ENCODE measurements at regions not wholly inside any gene's neighbourhood (a gene's known extent, or its start where the extent isn't known, plus 50 kb on each side); places are given as distances from the start of the nearest gene placed in this dataset.

GRCh38 chr7:135853008-135853407 lies 104.4 kb upstream of the FAM180A start:
- intact Hi-C loops (cut with DNase I; ENCODE audit: low total_unique reads): no loop called here
- Histone ChIP-seq H3K9me3 (no peaks in the 10 kb centered on the region), H3K4me3 (no peak overlapping the region), H3K27ac (no peak overlapping the region), H3K27me3 (no peaks in the 10 kb centered on the region), H3K4me1 (no peaks in the 10 kb centered on the region), H3K36me3 (no peaks in the 10 kb centered on the region)
- TF ChIP-seq CTCF (IDR thresholded peaks at IDR 0.05): no peak
- no peak for TF ChIP-seq POLR2A (IDR thresholded peaks at IDR 0.05)
- no peak for DNase-seq

GRCh38 chr7:135847242-135847641 lies 98.6 kb upstream of the FAM180A start:
- TF ChIP-seq CTCF (IDR thresholded peaks at IDR 0.05) (no peak), POLR2A (IDR thresholded peaks at IDR 0.05) (no peak)
- no peak overlapping the region for H3K4me3 ChIP-seq
- H3K27me3 ChIP-seq: no peaks in the 10 kb centered on the region
- no peaks in the 10 kb centered on the region for H3K9me3 ChIP-seq
- no peaks in the 10 kb centered on the region for H3K4me1 ChIP-seq
- intact Hi-C loops (cut with DNase I; ENCODE audit: low total_unique reads): no loop called here
- no peak for DNase-seq
- no peak overlapping the region for H3K27ac ChIP-seq
- H3K36me3 ChIP-seq: no peaks in the 10 kb centered on the region

DNA sequence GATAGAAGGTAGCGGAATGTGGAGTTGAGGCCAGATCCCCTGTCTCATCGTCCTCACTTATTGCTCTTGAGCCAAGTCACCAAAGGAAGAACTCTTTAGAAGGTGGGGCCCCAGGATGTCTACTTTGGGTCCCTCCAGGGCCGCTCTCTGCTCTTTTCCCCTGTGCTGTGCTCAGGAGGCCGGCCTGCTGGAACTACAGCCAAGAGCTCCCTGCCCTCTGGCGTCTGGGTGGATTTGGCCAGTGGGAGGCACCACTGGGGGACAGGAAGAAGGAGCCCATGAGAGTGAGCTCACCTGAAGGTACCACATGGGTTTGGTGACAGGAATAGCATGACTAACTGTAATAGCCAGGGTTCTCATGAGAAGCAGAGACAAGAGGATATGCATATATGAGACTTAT lies 97.7 kb upstream of the FAM180A start:
- H3K27ac ChIP-seq: no peak overlapping the region
- no peak overlapping the region for H3K4me3 ChIP-seq
- intact Hi-C loops (cut with DNase I; ENCODE audit: low total_unique reads): no loop called here
- TF ChIP-seq POLR2A (IDR thresholded peaks at IDR 0.05) (no peak), CTCF (IDR thresholded peaks at IDR 0.05) (no peak)
- no peaks in the 10 kb centered on the region for H3K36me3 ChIP-seq
- no peaks in the 10 kb centered on the region for H3K9me3 ChIP-seq
- DNase-seq: no peak
- H3K4me1 ChIP-seq: no peaks in the 10 kb centered on the region
- no peaks in the 10 kb centered on the region for H3K27me3 ChIP-seq

- no peak for DNase-seq
- Histone ChIP-seq H3K27me3 (no peaks in the 10 kb centered on the region), H3K4me3 (no peak overlapping the region), H3K36me3 (no peaks in the 10 kb centered on the region), H3K9me3 (no peaks in the 10 kb centered on the region), H3K4me1 (no peaks in the 10 kb centered on the region), H3K27ac (no peak overlapping the region)
- TF ChIP-seq CTCF (IDR thresholded peaks at IDR 0.05) (no peak), POLR2A (IDR thresholded peaks at IDR 0.05) (no peak)
- intact Hi-C loops (cut with DNase I; ENCODE audit: low total_unique reads): no loop called here
Measured at GRCh38 chr7:135845415-135846075, 96.9 kb upstream of the FAM180A start.

DNA sequence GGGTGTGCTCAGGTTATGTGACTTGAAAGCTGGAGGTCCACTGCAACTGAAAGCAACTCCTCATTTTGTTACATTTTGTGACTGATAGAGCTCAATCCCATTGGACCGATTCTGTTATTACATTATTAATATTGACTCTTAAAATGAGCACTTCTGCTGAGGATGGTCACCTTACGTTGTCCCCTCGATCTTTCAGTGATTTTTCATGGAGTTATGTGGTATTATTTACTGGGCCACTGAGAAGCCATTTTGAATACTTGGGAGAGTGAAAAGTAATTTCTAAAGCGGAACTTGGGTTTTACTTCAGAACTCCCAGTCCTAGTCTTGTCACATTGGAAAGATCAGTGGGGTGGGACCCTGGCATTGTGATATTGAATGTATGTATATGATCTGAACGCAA lies 96.3 kb upstream of the FAM180A start:
- Histone ChIP-seq H3K4me1 (no peaks in the 10 kb centered on the region), H3K4me3 (no peak overlapping the region), H3K36me3 (no peaks in the 10 kb centered on the region), H3K9me3 (no peaks in the 10 kb centered on the region), H3K27ac (no peak overlapping the region), H3K27me3 (no peaks in the 10 kb centered on the region)
- DNase-seq: no peak
- intact Hi-C loops (cut with DNase I; ENCODE audit: low total_unique reads): no loop called here
- TF ChIP-seq POLR2A (IDR thresholded peaks at IDR 0.05) (no peak), CTCF (IDR thresholded peaks at IDR 0.05) (no peak)

All from uterus (tissue), 3 donors.